Erythroblast (primary cell): ENCODE measurements at regions not wholly inside any gene's neighbourhood (a gene's known extent, or its start where the extent isn't known, plus 50 kb on each side); places are given as distances from the start of the nearest gene placed in this dataset.

Experiments used
- GATA1 ChIP-seq: IDR thresholded peaks from 2 replicates; pipeline ENCODE4 v1.6.1; 2011; ENCODE audit warnings: low read depth, mild to moderate bottlenecking, control low read depth, low read length, moderate library complexity
- POLR2A ChIP-seq: IDR thresholded peaks from 2 replicates; pipeline ENCODE4 v1.6.1; 2011; ENCODE audit warnings: mild to moderate bottlenecking, low read length

- no peak for TF ChIP-seq POLR2A
- no peak for TF ChIP-seq GATA1
Observed at GRCh38 chr1:83012950-83013349, 986.0 kb downstream of the TTLL7 start.
